ENCODE measurements at regions not wholly inside any gene's neighbourhood (a gene's known extent, or its start where the extent isn't known, plus 50 kb on each side); places are given as distances from the start of the nearest gene placed in this dataset.

DNA sequence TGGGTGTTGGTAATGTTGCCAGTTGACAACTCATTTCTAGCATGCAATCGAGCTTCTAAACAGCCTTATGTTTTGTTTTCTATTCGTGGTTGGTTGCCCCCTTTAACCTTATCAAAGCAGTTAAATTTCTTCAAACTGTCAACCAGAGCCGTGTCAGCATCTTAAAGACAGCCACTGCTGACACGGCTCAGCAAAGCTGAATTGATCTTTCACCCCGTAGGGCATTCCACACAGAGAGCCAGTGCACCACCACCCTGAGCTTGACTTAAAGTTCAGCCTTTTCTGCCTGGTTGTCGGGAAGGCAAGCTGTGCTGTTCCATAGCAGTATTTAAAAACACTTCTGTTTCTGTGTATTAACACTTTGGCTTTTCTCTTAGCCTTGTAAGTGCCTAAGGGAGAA lies 355.0 kb upstream of the CHST9 start:
- TF ChIP-seq, protein P1, sequence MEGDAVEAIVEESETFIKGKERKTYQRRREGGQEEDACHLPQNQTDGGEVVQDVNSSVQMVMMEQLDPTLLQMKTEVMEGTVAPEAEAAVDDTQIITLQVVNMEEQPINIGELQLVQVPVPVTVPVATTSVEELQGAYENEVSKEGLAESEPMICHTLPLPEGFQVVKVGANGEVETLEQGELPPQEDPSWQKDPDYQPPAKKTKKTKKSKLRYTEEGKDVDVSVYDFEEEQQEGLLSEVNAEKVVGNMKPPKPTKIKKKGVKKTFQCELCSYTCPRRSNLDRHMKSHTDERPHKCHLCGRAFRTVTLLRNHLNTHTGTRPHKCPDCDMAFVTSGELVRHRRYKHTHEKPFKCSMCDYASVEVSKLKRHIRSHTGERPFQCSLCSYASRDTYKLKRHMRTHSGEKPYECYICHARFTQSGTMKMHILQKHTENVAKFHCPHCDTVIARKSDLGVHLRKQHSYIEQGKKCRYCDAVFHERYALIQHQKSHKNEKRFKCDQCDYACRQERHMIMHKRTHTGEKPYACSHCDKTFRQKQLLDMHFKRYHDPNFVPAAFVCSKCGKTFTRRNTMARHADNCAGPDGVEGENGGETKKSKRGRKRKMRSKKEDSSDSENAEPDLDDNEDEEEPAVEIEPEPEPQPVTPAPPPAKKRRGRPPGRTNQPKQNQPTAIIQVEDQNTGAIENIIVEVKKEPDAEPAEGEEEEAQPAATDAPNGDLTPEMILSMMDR (IDR thresholded peaks at IDR 0.05) = no peak
- no peak for TF ChIP-seq POLR2A (IDR thresholded peaks at IDR 0.05)

Measured in lower leg skin (tissue), 3 donors.